Endothelial cell of umbilical vein (primary cell): ENCODE measurements at regions not wholly inside any gene's neighbourhood (a gene's known extent, or its start where the extent isn't known, plus 50 kb on each side); places are given as distances from the start of the nearest gene placed in this dataset.

Experiments
- BruUV-seq: library from RNA; stranded (reverse); fragments of 400-500 nt; replicated peaks from 2 replicates; lab custom pipeline; 2021; lab: Mats Ljungman, UMichigan
- CTCF ChIA-PET: fragments of 300-600, 350-600 bp; sonication (Branson Sonifier 250); formaldehyde crosslinking; loops from one replicate; lab custom pipeline; 2021; ENCODE audit warnings: antibody characterized with exemption, inconsistent platforms; lab: Charles Lee
- POLR2A ChIA-PET: fragments of 300-600, 350-600 bp; sonication (Branson Sonifier 250); formaldehyde crosslinking; loops from one replicate; lab custom pipeline; 2021; ENCODE audit warnings: antibody characterized with exemption, inconsistent platforms; lab: Charles Lee
- DNase-seq: peaks from one replicate; pipeline ENCODE4 v3.0.0-alpha.2; 2011; ENCODE audit warnings: low read depth, low spot score
- FAIRE-seq: peaks from 2 replicates; lab custom pipeline; 2011; peaks lifted over from hg19 to GRCh38; lab: Jason Lieb, UNC
- H2AFZ ChIP-seq: 2 replicates; pipeline ENCODE4 v1.6.0; 2012; ENCODE audit warnings: low read depth, low read length, control low read depth, inconsistent platforms
- H3K27ac ChIP-seq: 2 replicates; pipeline ENCODE4 v1.5.1; 2011; ENCODE audit warnings: low read depth, mild to moderate bottlenecking, control low read depth, low read length, moderate library complexity; ENCODE audit not compliant: insufficient read depth
- H3K27me3 ChIP-seq, 2 experiments: 2 replicates each; pipeline versions ENCODE4 v1.6.0 to v1.6.1; 2011; ENCODE audit warnings: low read length in 2 of 2, mixed read lengths in 1 of 2; ENCODE audit not compliant: control insufficient read depth in 2 of 2, insufficient read depth in 2 of 2
- H3K36me3 ChIP-seq, 2 experiments: 2 replicates in 1 of 2; 3 replicates in 1 of 2; pipeline ENCODE4 v1.5.1; 2011; ENCODE audit warnings: low read length in 2 of 2, mild to moderate bottlenecking in 1 of 2, moderate library complexity in 1 of 2; ENCODE audit not compliant: control insufficient read depth in 2 of 2, insufficient read depth in 2 of 2; ENCODE audit errors: extremely low read depth in 1 of 2
- H3K4me1 ChIP-seq: 3 replicates; pipeline ENCODE4 v1.5.1; 2011; ENCODE audit warnings: mild to moderate bottlenecking, low read length; ENCODE audit not compliant: control insufficient read depth, insufficient read depth; ENCODE audit errors: extremely low read depth
- H3K4me2 ChIP-seq: 2 replicates; pipeline ENCODE4 v1.6.1; 2011; ENCODE audit warnings: low read length, control low read depth, mixed read lengths; ENCODE audit not compliant: insufficient read depth
- H3K4me3 ChIP-seq, 3 experiments: fragments of 200-600 bp in 1 of 3; sonication (generic), shearing (Covaris generic) in 1 of 3; replicated peaks in 1 of 3; 2 replicates each; pipeline ENCODE4 v1.5.1; 2011 to 2016; ENCODE audit warnings: control low read depth in 3 of 3, low read length in 3 of 3, mild to moderate bottlenecking in 2 of 3, inconsistent platforms in 1 of 3, low read depth in 1 of 3, moderate library complexity in 1 of 3; ENCODE audit not compliant: insufficient read depth in 1 of 3
- H3K79me2 ChIP-seq: 2 replicates; pipeline ENCODE4 v1.6.0; 2012; ENCODE audit warnings: low read length, inconsistent platforms; ENCODE audit not compliant: control insufficient read depth, insufficient read depth
- H3K9ac ChIP-seq: replicated peaks from 2 replicates; pipeline ENCODE3; 2011; ENCODE audit warnings: low read length, control low read depth; ENCODE audit not compliant: insufficient read depth; ENCODE audit errors: extremely low read depth
- H3K9me1 ChIP-seq: replicated peaks from 3 replicates; pipeline ENCODE4 v1.6.0; 2011; ENCODE audit warnings: mild to moderate bottlenecking, low read length; ENCODE audit not compliant: control insufficient read depth, insufficient read depth; ENCODE audit errors: extremely low read depth
- H3K9me3 ChIP-seq: replicated peaks from 2 replicates; pipeline ENCODE4 v1.5.1; 2012; ENCODE audit warnings: low read length, inconsistent platforms; ENCODE audit not compliant: control insufficient read depth, insufficient read depth
- H4K20me1 ChIP-seq: replicated peaks from 2 replicates; pipeline ENCODE3; 2011; ENCODE audit warnings: mild to moderate bottlenecking, low read length; ENCODE audit not compliant: control insufficient read depth, insufficient read depth; ENCODE audit errors: extremely low read depth
- EZH2 ChIP-seq: IDR thresholded peaks from 2 replicates; pipeline ENCODE4 v1.6.1; 2012; ENCODE audit warnings: borderline replicate concordance, low read depth, mild to moderate bottlenecking, moderate library complexity, low read length, inconsistent platforms; ENCODE audit not compliant: severe bottlenecking
- FOS ChIP-seq: IDR thresholded peaks from 2 replicates; pipeline ENCODE4 v1.6.1; 2011; ENCODE audit warnings: mild to moderate bottlenecking, low read length, moderate library complexity, borderline replicate concordance; ENCODE audit not compliant: insufficient read depth
- GATA2 ChIP-seq: IDR thresholded peaks from 2 replicates; pipeline ENCODE4 v1.7.0; 2011; ENCODE audit warnings: low read depth, mild to moderate bottlenecking, moderate library complexity, mixed read lengths, low read length; ENCODE audit not compliant: insufficient read length, insufficient read depth
- JUN ChIP-seq: IDR thresholded peaks from 2 replicates; pipeline ENCODE4 v1.6.1; 2011; ENCODE audit warnings: borderline replicate concordance, low read depth; ENCODE audit not compliant: insufficient read length, insufficient read depth
- MYC ChIP-seq: IDR thresholded peaks from one replicate; pipeline ENCODE4 v1.6.1; 2011; ENCODE audit warnings: mild to moderate bottlenecking, low read depth, low read length
- POLR2A ChIP-seq: IDR thresholded peaks from 2 replicates; pipeline ENCODE4 v1.6.1; 2012; ENCODE audit warnings: low read depth, mild to moderate bottlenecking, control low read depth, low read length
- POLR2AphosphoS5 ChIP-seq: IDR thresholded peaks from 2 replicates; pipeline ENCODE4 v1.6.1; 2012; ENCODE audit warnings: low read depth, mild to moderate bottlenecking, control low read depth, low read length, moderate library complexity; ENCODE audit not compliant: insufficient read depth
- dilution Hi-C: fragments of 300-500 bp; cut with MboI; formaldehyde crosslinking; loops from one replicate; pipeline ENCODE4 v1.15.0; 2019; ENCODE audit warnings: low sequenced_read_pairs; ENCODE audit not compliant: extremely low pct_ligation_motif_present
- intact Hi-C: fragments of 100-400 bp; cut with micrococcal nuclease; formaldehyde crosslinking; loops from one replicate; pipeline ENCODE4 v1.10.0; 2022
- TF ChIP-seq, protein P1 (sequence below), 2 donors: IDR thresholded peaks; 1 replicate in 1 of 2; 2 replicates in 1 of 2; pipeline ENCODE4 v1.5.1; 2011; ENCODE audit warnings: low read length in 2 of 2, mild to moderate bottlenecking in 2 of 2, moderate library complexity in 2 of 2, control low read depth in 1 of 2, inconsistent platforms in 1 of 2, low read depth in 1 of 2; ENCODE audit not compliant: insufficient read depth in 1 of 2; ENCODE audit errors: extremely low read depth in 1 of 2
- TF ChIP-seq, protein P2 (sequence below): IDR thresholded peaks from 2 replicates; pipeline ENCODE4 v1.6.1; 2011; ENCODE audit not compliant: insufficient read depth, insufficient read length

DNA sequence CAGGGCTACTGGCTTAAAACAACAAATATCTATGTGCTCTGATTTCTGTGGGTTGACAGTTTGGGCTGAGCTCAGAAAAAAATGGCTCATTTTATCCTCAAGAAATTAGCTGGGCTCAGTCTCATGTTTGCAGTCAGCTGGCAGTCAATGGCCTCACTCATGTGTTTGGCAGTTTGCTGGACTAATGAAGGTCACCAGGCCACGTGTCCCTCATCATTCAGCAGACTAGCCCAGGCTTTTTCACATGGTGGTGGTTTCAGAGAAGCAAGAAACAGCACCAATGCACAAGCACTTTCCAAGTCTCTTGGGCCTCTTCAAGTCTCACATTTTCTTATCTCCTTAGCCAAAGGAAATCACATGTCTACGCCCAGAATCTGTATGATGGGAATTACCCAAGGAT is 478.3 kb upstream of the PPP2R3A start:
- no peak overlapping the region for H3K4me3 ChIP-seq
- H3K27ac ChIP-seq, result no peak overlapping the region
- no peaks in the 10 kb centered on the region for H3K27me3 ChIP-seq
- POLR2A ChIA-PET, result no interaction called here
- no peaks in the 10 kb centered on the region for H3K9me1 ChIP-seq
- no peaks in the 10 kb centered on the region for H3K36me3 ChIP-seq
- no peaks in the 10 kb centered on the region for H3K9me3 ChIP-seq
- no peaks in the 10 kb centered on the region for H3K4me1 ChIP-seq
- intact Hi-C loops, result no loop called here
- H4K20me1 ChIP-seq, result no peaks in the 10 kb centered on the region
- no peak overlapping the region for H3K4me2 ChIP-seq
- dilution Hi-C loops, result no loop called here
- FAIRE-seq (no peak), DNase-seq (no peak)
- H3K9ac ChIP-seq, result no peak overlapping the region
- no peaks in the 10 kb centered on the region for H3K79me2 ChIP-seq
- CTCF ChIA-PET, result no interaction called here
- BruUV-seq, result no TSS peak
- no peak overlapping the region for H2AFZ ChIP-seq
- TF ChIP-seq, protein P1, sequence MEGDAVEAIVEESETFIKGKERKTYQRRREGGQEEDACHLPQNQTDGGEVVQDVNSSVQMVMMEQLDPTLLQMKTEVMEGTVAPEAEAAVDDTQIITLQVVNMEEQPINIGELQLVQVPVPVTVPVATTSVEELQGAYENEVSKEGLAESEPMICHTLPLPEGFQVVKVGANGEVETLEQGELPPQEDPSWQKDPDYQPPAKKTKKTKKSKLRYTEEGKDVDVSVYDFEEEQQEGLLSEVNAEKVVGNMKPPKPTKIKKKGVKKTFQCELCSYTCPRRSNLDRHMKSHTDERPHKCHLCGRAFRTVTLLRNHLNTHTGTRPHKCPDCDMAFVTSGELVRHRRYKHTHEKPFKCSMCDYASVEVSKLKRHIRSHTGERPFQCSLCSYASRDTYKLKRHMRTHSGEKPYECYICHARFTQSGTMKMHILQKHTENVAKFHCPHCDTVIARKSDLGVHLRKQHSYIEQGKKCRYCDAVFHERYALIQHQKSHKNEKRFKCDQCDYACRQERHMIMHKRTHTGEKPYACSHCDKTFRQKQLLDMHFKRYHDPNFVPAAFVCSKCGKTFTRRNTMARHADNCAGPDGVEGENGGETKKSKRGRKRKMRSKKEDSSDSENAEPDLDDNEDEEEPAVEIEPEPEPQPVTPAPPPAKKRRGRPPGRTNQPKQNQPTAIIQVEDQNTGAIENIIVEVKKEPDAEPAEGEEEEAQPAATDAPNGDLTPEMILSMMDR (IDR thresholded peaks at IDR 0.05; ENCODE audit: extremely low read depth in 1 of 2, insufficient read depth in 1 of 2, low read depth in 1 of 2, low read length in 2 of 2), result no peak
- TF ChIP-seq MYC (no peak), JUN (no peak)

DNA sequence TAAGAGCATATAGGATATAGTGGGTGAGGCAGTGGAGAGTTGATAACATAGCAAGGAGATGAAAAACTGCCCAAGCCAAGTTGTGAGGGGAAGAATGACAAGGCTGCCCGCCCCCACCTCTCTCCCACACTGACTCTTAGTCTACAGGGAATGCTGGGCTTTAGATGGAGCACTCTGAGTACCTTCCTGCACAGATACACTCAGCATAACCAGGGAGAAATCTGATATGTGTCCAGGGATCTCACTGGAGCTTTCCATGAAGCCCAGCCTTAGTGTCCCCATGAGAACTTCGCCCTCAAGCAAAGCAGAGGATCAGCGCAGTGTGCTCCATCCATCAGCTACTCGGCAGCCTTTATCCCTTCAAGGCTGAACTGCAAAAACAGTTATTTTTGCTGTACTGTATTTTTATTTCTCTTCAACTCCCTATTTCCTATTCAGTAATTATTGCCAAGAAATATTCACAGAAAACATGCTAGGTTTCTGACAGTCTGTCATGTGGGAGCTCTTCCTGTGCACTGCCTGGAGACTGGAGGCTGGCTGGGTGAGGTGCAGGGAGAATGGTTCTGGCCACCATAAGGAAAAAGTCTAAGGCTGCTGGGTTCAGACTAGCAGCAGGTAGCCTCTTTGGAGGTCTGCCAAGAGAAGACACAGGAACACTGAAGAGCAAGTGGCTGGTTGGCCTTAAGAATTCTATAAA is 475.2 kb upstream of the PPP2R3A start:
- Histone ChIP-seq H3K27ac (no peak overlapping the region), H3K4me2 (no peak overlapping the region), H3K9ac (no peak overlapping the region), H2AFZ (no peak overlapping the region), H3K9me3 (no peaks in the 10 kb centered on the region), H3K4me1 (no peaks in the 10 kb centered on the region), H3K36me3 (no peaks in the 10 kb centered on the region), H3K79me2 (no peaks in the 10 kb centered on the region), H3K9me1 (no peaks in the 10 kb centered on the region), H3K4me3 (no peak overlapping the region), H3K27me3 (no peaks in the 10 kb centered on the region), H4K20me1 (no peaks in the 10 kb centered on the region)
- TF ChIP-seq POLR2A (no peak), MYC (no peak), FOS (no peak), JUN (no peak), POLR2AphosphoS5 (no peak), EZH2 (no peak), GATA2 (no peak)
- TF ChIP-seq, protein P2, sequence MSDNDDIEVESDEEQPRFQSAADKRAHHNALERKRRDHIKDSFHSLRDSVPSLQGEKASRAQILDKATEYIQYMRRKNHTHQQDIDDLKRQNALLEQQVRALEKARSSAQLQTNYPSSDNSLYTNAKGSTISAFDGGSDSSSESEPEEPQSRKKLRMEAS, result no peak
- TF ChIP-seq, protein P1 (IDR thresholded peaks at IDR 0.05; ENCODE audit: extremely low read depth in 1 of 2, insufficient read depth in 1 of 2, low read depth in 1 of 2, low read length in 2 of 2), result no peak
- intact Hi-C loops, result no loop called here
- dilution Hi-C loops, result no loop called here
- ChIA-PET POLR2A (no interaction called here), CTCF (no interaction called here)
- no peak for DNase-seq
- FAIRE-seq, result no peak
- BruUV-seq, result no TSS peak
